A549 (cell line): ENCODE measurements at regions not wholly inside any gene's neighbourhood (a gene's known extent, or its start where the extent isn't known, plus 50 kb on each side); places are given as distances from the start of the nearest gene placed in this dataset.

Source experiments
- CEBPB ChIP-seq, 2 experiments: fragments of >200 bp in 1 of 2; sonication (Bioruptor Twin) in 1 of 2; formaldehyde crosslinking in 1 of 2; IDR thresholded peaks; 2 replicates each; pipeline ENCODE4 v1.6.1; 2012 to 2016
- CTCF ChIP-seq: fragments of >200 bp; sonication (Bioruptor Twin); formaldehyde crosslinking; IDR thresholded peaks from 3 replicates; pipeline ENCODE4 v1.5.1; 2016
- ESRRA ChIP-seq: fragments of 150-350 bp; IDR thresholded peaks from 2 replicates; pipeline ENCODE4 v1.6.1; 2014; ENCODE audit warnings: mild to moderate bottlenecking, low read length, borderline replicate concordance
- FOSB ChIP-seq: fragments of 250-450 bp; sonication (Bioruptor Pico); IDR thresholded peaks from 2 replicates; pipeline ENCODE4 v1.5.0; 2020; ENCODE audit warnings: mild to moderate bottlenecking, moderate library complexity
- GATA3 ChIP-seq: IDR thresholded peaks from 2 replicates; pipeline ENCODE4 v1.6.1; 2012; ENCODE audit warnings: borderline replicate concordance
- JUN ChIP-seq, 2 experiments: fragments of >200 bp; sonication (Bioruptor Twin); formaldehyde crosslinking; IDR thresholded peaks; 2 replicates in 1 of 2; 3 replicates in 1 of 2; pipeline ENCODE4 v1.6.1; 2016 to 2017
- NR3C1 ChIP-seq: fragments of >200 bp; sonication (Bioruptor Twin); formaldehyde crosslinking; IDR thresholded peaks from 3 replicates; pipeline ENCODE4 v1.6.1; 2017
- POLR2A ChIP-seq: IDR thresholded peaks from 2 replicates; pipeline ENCODE4 v1.6.1; 2012; ENCODE audit warnings: mild to moderate bottlenecking, low read length
- TP53 ChIP-seq: fragments of 250-450 bp; sonication (Bioruptor Pico); IDR thresholded peaks from 2 replicates; pipeline ENCODE4 v1.5.0; 2021; ENCODE audit warnings: mild to moderate bottlenecking, moderate library complexity
- USF2 ChIP-seq: fragments of 450-650 bp; IDR thresholded peaks from 2 replicates; pipeline ENCODE4 v1.6.1; 2014; ENCODE audit warnings: antibody characterized with exemption
- TF ChIP-seq, protein P1 (sequence below): fragments of 150-350 bp; IDR thresholded peaks from 2 replicates; pipeline ENCODE4 v1.6.1; 2014; ENCODE audit warnings: low read depth, mild to moderate bottlenecking, low read length
- TF ChIP-seq, protein P2 (sequence below): IDR thresholded peaks from 2 replicates; pipeline ENCODE4 v1.6.1; 2012; ENCODE audit warnings: low read depth, borderline replicate concordance

GRCh38 chr12:63036974-63037335, 102.0 kb upstream of the PPM1H start:
- TF ChIP-seq JUN (IDR thresholded peaks at IDR 0.05) (no peak), CTCF (no peak), CEBPB (IDR thresholded peaks at IDR 0.05) (no peak), POLR2A (no peak), USF2 (no peak), TP53 (CRISPR knock-in tag) (no peak), NR3C1 (no peak), GATA3 (no peak), FOSB (CRISPR knock-in tag) (no peak), ESRRA (no peak)
- TF ChIP-seq, protein P1, sequence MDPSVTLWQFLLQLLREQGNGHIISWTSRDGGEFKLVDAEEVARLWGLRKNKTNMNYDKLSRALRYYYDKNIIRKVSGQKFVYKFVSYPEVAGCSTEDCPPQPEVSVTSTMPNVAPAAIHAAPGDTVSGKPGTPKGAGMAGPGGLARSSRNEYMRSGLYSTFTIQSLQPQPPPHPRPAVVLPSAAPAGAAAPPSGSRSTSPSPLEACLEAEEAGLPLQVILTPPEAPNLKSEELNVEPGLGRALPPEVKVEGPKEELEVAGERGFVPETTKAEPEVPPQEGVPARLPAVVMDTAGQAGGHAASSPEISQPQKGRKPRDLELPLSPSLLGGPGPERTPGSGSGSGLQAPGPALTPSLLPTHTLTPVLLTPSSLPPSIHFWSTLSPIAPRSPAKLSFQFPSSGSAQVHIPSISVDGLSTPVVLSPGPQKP, result no peak
- TF ChIP-seq, protein P2, sequence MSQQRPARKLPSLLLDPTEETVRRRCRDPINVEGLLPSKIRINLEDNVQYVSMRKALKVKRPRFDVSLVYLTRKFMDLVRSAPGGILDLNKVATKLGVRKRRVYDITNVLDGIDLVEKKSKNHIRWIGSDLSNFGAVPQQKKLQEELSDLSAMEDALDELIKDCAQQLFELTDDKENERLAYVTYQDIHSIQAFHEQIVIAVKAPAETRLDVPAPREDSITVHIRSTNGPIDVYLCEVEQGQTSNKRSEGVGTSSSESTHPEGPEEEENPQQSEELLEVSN, result no peak
